Cortex of kidney (tissue), 1 donor: ENCODE measurements at regions not wholly inside any gene's neighbourhood (a gene's known extent, or its start where the extent isn't known, plus 50 kb on each side); places are given as distances from the start of the nearest gene placed in this dataset.
"Not testable (repeated sequence)": the region's sequence is repeated elsewhere in the genome, so short reads cannot be mapped to it uniquely, and the experiment has no call there.

Experiments
- DNase-seq: peaks from one replicate; lab custom pipeline; 2025; lab: John Stamatoyannopoulos, UW

DNA sequence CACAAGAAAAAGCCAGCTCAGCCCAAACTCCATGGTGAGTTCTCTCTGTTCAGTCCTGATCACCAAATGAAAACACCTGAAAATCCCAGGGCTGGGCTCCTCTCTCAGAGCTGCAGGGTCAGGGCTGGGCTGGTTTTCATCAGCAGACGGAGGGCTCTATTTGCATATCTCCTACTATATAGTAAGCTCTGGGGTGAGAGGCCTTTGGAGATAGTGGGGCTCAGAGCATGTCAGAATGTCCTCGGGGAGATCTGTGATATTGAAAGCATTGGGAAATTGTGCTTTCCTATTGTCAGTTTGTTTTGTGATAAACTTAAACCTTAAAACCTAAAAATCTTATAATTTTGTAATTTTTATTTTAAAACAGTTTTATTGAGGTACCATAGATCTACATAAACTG is 742.6 kb downstream of the TMEM121 start:
- DNase-seq, result no peak

DNA sequence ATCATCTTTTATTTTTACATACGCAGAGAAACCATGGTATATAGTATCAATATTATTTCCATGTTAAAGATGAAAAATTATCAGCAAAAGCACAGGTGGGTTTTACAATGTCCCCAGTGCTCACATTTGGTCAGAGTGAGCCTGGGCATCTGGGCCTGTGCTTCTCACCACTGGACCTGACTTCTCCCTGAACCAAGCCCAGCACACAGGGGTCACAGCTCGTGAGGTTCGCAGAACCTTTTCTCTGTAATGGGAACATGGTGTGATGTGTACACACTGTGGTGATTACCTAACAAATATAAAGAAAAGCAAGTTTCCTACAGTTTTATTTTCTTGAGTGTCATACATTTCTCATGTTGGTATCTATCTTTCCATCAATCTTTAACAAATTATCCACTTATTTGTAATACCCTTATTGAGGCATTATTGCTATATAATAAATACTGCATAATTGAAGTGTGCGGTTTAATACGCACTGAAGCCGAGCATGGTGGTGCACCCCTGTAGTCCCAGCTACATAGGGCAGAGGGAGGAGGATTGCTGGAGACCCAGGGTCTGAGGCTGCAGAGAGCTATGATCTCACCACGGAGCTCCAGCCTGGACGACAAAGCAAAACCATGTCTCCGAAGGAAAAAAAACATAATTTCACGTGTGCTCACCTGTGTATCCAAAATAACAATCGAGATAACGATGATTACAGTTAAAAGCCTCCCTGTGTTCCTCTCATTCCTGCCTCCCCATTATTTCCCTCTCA is 743.2 kb downstream of the TMEM121 start:
- DNase-seq, result no peak

DNA sequence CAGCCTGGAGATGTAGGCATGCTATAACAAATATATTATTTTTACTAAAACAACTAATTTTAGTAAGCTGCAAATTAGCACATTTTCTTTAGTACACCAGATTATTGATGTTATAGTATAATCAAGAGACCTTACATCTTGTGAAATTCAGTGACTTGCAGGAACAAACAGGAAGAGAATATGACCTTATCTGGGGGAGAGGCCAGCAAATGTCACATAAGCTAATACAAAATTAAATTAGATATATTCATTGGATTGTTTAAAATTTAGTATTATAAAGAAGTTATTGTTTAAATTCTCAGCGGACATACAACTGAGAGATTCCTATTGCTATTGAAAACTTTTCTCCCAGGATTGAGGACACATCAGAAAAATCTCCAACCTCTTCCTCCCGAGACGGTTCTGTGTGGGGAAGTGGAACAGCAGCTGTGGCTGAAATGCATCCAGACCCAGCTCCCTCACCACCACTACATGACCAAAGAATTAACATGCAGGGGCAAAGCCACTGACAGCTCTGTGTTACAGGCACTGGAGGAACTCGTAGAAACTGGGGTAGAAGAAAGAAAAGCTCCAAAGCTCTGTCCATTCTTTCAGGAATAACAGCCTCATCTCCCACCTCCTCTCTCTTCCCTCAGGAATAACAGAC is 744.2 kb downstream of the TMEM121 start:
- DNase-seq, result not testable (repeated sequence)

DNA sequence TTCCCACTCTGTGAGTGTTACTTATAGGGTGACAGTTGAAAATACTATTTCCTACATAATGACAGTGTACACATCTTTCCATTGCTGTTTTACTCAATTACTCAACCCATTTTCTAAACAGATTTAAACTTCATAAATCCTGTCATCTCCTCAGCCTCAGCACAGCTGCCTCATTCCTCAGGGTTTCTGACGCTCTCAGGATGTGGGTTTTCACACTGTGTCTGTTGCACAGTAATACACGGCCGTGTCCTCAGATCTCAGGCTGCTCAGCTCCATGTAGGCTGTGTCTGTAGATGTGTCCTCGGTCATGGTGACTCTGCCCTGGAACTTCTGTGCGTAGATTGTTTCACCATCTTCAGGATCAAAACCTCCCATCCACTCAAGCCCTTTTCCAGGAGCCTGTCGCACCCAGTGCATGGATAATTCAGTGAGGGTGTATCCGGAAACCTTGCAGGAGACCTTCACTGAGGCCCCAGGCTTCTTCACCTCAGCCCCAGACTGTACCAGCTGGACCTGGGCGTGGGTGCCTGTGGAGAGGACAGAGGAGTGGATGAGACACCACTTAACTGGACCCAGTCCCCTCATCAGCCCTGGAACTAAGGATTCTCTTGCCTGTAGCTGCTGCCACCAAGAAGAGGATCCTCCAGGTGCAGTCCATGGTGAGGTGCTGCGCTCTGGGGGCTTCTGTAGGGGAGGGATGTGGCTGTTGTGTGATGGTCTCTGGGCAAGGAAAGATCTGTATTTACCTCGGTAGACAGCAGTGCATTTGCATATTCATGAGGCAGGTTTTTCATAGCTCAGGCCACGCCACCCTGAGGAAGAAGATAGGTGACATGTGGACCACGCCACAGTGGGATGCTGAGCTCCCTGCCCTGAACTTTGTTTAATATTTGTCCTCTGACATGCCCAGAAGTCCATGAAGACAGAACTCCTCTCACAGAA is 750.2 kb downstream of the TMEM121 start:
- DNase-seq, result no peak

DNA sequence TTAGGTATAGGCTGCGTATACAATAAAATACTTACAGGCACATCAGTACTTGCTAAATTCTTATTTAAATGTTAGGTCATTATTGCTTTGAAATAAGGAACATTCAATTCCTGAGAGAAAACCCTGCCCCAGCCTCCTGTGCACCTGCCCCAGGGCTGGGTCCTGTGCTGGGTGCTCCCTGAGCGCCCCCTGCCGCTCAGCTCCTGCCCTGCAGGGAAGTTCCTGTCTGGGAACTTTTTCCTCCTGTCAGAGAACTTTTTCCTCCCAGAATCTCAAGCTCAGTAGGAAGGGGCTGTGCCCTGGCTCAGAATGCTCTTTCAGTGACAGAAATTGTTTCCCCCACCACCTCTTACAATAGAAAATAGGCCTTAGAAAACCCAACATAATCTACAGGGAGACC is 751.1 kb downstream of the TMEM121 start:
- no peak for DNase-seq

DNA sequence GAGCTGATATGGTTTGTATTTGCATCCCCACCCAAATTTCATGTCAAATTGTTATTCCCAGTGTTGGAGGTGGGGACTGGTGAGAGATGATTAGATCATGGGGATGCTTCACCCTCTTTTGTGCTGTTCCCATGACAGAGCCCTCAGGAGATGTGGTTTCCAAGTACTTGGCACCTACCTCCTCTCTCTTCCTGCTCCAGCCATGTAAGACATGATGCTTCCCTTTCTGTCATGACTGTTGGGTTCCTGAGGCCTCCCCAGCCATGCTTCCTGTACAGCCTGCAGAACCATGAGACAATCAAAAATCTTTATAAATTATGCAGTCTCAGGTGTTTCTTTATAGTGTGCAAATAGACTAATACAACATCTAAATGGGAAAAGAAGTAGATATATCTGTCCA is 754.5 kb downstream of the TMEM121 start:
- no peak for DNase-seq

DNA sequence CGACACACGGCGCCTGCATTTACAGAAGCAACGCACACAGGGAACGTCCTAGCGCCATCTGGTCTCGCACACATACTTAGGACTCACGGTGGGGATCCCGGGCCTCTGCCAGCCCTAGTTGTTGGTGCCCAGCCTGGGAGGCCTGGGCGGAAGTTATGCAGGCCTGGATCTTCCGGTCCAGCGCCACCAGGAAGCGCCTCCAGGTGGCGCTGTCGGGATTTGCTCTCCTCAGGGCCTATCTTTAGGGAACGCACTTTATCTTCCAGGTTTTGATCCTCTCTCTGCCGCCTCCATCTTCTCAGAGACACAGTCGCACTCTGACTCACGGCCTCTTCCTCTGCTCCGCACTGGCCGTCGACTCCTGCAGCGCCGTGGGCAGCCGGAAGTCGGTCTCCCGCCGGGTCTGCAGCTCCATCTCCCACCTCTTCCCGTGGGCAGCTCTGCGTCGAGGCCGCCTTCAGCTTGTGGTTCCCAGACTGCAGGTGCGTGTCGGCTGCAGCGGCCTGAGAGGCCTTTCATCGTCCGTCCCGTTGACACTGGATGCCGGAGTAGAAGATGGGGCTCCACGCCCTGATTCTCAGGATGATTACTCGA is 760.4 kb downstream of the TMEM121 start:
- no peak for DNase-seq

DNA sequence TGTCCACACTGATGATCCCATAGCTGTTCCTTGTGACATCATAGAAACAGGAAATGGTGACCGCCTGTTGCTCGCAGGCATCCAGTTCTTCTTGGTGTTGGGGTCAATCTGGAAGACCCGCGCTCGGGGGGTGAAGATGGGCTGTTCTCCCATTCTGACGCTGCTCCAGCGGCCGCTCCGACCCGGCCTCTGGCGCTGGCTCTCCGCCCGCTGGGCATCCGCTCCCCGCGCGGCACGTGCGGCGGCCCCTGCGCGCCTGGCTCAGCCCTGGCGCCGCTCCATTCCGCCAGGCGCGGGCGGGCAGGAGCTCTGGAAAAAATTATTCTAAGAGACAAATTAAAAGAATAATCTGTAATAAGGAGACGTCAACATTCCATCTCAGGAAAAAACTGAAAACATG is 761.1 kb downstream of the TMEM121 start:
- DNase-seq, result no peak

DNA sequence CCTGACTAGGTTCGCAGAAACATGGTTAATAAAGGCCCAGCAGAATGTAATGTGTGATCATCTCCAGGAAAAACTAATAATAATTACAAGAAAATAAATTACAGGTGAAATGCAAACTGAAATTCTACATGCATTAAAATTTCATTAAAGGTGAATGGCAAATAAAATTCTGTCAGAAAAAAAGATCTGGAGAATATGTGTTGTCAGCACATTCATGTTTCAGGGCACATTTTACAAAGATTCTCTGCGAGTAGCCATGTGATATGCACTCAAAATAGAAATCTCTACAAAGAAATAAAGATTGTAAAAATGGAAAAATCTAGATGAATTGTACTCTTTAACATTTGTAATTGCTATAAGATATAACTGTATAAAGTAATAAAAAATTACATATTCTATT is 765.2 kb downstream of the TMEM121 start:
- no peak for DNase-seq

DNA sequence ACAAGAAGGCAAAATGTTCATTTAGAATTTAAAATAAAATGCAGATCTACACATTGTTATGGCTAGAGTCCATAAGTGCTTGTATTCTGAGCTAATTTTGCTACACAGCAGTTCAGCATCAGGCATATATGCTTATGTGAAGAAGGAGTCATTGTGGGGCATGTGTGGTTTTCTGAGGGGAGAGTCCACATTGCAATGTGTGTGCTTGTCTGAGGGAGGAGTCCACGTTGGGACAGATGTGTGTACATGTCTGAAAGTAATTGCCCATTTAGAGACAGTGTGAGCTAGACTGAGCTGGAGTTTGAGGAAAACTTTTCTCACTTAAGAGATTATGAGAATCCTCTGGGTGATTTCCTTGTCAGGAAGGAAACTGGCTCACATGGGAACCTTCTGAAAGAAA is 767.9 kb downstream of the TMEM121 start:
- DNase-seq, result no peak

DNA sequence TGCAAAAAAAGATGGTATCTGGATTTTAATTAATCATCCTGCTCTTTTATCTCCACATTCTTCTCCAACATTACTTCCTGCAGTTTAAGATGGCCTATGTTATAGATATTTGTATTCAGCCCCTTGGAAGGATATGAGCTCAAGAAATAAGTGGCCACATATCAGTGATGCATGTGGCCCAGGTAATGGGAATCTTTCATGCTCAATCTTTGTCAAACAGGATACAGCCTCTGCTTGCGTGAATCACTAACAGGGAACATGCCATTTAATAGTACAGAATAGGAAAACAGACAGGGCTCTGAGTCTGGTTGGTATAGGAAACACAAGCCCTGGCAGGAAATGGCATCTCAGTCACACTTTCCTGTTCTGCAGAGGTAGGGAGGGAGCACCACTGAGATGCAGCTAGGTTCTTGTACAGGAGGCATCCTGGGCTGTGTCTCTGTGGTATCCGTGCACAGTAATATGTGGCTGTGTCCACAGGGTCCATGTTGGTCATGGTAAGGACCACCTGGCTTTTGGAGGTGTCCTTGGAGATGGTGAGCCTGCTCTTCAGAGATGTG is 774.6 kb downstream of the TMEM121 start:
- DNase-seq, result not testable (repeated sequence)

DNA sequence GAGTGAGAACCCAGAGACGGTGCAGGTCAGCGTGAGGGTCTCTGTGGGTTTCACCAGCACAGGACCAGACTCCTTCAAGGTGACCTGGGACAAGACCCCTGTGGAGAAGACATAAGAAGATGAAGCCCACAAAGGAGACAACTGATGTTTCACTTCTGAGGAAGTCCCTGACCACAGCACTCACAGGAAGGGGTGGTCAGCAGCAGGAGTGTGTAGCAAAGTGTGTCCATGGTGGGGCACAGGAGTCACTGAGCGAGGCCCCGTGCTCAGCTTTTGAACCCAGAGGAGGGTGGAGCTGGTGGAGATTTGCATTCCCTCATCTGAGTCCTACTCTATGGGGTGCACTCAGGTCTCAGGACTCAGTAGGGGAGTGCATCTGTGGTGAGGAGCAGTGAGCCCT is 775.2 kb downstream of the TMEM121 start:
- DNase-seq, result not testable (repeated sequence)

DNA sequence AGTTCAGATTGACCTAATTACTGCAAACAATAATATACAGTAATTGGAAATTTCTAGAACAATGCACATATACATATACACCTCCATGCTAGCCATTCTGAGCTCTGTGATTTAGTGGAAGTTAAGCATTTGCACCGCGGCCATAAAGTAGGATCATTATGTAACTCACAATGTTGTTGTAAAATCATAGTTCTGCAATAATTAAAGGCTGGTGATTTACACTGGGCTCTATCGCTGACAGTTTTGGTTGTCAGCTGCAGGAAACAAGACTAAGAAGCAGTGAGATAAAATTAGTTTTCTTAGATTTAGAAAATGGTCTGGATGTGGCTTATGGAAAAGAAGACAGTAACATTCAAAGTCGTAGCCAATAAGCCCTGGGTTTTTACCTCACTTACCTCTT is 776.3 kb downstream of the TMEM121 start:
- DNase-seq, result no peak

DNA sequence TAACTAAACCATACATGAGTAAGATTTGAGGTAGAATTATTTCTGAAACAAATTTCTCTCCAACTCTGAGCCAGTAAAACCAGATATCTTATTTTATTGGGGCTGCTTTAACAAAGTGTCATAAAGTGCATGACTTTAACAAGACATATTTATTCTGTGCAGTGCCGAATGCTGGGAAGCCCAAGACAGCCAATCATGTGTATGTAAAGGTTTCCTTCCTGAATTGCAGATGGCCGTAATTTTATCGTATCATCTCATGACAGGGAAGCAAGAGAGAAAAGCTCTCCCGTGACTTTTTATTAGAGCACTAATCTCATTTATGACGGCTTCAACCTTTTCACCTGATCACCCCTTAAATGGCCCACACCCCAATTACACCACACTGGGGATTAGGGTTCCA is 777.9 kb downstream of the TMEM121 start:
- no peak for DNase-seq

DNA sequence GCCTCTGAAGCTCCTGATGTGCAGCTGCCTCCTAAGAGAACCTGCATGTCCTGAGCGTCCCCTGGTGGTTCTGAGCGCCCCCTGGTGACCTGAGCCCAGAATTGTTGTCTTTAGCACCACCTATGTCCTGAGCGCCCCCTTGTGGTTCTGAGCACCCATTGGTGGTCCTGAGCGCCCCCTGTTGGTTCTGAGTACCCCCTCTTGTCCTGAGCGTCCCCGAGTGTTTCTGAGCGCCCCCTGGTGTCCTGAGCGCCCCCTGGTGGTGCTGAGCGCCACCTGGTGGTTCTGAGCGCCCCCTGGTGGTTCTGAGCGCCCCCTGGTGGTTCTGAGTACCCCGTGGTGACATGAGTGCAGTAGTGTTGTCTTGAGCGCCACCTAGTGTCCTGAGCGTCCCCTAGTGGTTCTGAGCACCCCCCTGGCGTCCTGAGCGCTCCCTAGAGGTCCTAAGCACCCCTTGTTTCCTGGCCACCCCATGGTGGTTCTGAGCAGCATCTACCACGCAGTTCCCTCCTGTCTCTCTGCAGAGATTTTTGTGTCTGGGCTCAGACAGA is 782.5 kb downstream of the TMEM121 start:
- DNase-seq, result no peak

DNA sequence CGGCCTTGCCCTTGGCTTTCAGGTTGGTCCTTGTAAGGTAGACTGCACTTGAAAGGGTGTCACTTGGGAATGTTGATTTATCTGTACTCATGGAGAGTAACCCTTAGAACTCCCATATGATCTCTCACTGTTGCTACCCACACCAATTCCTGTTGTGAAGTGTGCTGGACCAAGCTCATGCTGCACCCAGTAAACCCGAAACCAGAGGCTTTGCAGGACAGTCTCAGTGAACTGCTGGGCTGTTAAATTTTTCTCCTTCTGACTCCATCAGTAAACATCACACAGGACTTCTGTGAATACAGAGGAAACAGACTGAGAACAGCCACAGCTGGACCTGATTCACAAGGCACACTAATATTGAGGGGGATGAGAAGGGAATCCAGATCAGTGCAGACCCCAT is 783.0 kb downstream of the TMEM121 start:
- DNase-seq, result no peak

DNA sequence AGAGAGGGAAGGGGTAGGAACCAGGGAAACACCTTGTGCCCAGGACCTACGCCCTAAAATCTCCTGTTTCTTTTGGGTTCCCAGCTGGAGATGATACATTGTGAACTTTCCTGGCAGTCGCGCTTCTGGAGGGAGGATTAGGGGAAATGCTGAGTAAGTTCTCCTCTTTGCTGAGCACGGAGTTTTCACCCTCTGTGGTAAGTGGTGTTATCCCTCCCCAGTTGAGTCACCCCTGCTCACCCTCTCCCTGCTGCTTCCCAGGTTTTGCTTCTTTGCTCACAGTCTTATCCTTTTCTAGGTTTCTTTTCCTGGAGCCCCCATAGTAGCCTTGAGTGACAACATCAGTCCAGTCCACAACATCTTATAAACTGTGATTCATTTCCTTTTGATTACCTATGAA is 789.1 kb downstream of the TMEM121 start:
- DNase-seq, result no peak

DNA sequence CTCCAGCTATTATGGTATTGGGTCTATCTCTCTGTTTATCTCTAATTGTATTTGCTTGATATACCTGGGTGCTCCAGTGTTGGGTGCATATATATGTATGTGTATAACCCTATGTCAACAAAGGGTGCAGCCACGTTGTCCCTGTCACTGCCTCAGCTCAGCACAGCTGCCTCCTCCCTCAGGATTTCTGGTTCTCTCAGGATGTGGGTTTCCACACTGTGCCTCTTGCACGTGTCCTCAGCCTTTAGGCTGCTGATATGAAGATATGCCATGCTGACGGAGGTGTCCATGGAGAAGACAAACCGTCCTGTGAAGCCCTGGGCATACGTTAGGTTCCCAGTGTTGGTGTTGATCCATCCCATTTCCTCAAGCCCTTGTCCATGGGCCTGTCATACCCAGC is 791.2 kb downstream of the TMEM121 start:
- DNase-seq, result no peak

DNA sequence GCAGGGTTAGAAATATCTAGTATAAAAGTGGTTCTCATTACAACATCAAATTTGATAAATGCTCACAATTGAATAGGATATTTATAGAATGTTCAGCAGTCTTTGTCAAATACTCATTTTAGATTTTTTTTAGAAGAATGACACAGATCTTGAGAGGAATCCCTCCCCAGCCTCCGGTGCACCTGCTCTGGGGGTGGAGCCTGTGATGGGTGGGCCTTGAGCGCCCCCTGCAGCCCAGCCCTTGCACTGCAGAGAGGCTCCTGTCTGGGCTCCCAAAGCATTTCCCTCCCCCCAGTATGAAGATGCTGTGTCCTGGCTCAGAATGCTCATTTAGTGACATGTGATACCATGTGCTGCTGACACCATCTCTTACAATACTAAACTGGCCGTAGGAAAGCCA is 792.3 kb downstream of the TMEM121 start:
- no peak for DNase-seq

DNA sequence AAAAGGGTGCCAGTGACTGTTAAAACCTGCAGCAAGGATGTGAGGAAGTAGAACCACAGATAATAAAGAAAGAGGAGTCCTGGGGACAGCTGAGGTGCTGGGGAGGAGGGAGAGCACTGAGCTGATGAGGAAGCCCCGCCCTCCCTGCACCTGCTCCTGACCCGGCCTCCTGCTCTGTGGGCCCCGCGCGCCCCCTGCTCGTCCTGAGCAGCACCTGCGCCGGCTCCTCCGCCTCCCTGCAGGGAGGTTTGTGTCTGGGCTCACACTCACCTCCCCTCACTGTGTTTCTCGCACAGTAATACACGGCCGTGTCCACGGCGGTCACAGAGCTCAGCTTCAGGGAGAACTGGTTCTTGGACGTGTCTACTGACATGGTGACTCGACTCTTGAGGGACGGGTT is 797.6 kb downstream of the TMEM121 start:
- DNase-seq, result not testable (repeated sequence)

DNA sequence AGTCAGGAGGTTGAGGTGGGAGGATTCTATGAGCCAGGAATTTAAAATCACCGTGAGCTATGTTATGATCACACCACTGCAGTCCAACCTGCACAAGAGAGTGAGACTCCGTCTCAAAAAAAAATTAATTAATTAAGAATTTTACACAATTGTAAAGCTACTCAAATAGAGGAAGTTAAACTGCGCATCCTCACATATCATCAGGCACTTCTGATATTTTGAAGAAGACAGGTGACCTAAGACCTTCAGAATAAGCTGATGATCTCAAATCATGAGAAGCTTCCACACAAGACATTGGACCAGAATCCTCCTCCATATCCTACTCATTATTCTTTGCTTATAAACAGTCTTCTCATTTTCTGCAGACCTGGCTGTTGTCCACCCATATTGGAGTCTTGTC is 800.9 kb downstream of the TMEM121 start:
- DNase-seq, result no peak
